GM18951 (cell line): ENCODE measurements at regions not wholly inside any gene's neighbourhood (a gene's known extent, or its start where the extent isn't known, plus 50 kb on each side); places are given as distances from the start of the nearest gene placed in this dataset.

Experiments
- POLR2A ChIP-seq: IDR thresholded peaks from 4 replicates; pipeline ENCODE4 v1.6.1; 2011; ENCODE audit warnings: mild to moderate bottlenecking; ENCODE audit not compliant: insufficient read length, insufficient read depth; ENCODE audit errors: extremely low read depth
- in situ Hi-C: fragments of 300-500 bp; cut with MboI; formaldehyde crosslinking; loops from one replicate; pipeline ENCODE4 v1.12.0; 2022; ENCODE audit warnings: low sequenced_read_pairs, mixed read lengths, inconsistent platforms; ENCODE audit not compliant: unreplicated experiment

- no peak for TF ChIP-seq POLR2A
These were observed 81.4 kb upstream of the DUSP22 start for GRCh38 chr6:210778-211374.

GRCh38 chr6:211871-212497, 80.3 kb upstream of the DUSP22 start:
- no peak for TF ChIP-seq POLR2A
- in situ Hi-C loops, result no loop called here

More at GRCh38 chr6:210778-211374, 81.4 kb upstream of the DUSP22 start:
- in situ Hi-C loops, result no loop called here

DNA sequence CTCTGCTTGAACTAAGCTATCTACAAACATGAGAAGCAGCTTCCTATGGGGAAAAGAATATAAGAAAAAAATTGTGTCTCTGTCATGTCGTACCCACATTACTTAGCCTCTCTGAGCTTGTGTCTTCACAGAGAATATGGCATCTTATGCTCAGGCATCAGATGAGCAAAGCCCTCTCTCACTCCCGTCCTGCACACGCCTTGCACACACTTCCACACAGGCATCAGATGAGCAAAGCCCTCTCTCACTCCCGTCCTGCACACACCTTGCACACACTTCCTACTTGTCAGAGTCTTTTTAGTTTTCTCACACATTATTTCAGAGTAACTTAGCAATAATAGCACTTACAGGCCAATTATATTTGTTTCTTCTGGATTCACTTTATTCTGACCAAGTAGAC, 79.0 kb upstream of the DUSP22 start:
- in situ Hi-C loops, result no loop called here
- no peak for TF ChIP-seq POLR2A

DNA sequence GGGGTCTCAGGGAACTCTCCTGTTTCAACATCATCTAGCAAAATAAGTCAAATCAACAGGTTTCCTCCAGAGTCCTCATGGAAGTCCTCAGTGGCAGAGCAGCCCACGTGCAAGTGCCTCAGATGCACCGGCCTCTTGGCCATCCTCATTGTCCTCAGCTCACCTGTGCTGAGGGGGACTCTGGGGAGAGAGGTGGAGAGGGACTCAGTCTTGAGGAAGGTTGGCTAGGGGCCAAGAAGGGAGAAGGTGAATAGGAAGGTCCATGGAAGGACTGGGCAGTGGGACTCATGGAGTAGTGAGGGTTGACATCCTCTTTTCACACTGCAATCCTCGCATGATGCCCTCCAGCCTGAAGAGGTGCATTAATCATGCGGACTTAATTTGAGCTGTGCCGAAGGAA, 77.9 kb upstream of the DUSP22 start:
- in situ Hi-C loops, result no loop called here
- no peak for TF ChIP-seq POLR2A

- no peak for TF ChIP-seq POLR2A
- in situ Hi-C loops, result no loop called here
These were observed 76.8 kb upstream of the DUSP22 start for GRCh38 chr6:215335-216034.

DNA sequence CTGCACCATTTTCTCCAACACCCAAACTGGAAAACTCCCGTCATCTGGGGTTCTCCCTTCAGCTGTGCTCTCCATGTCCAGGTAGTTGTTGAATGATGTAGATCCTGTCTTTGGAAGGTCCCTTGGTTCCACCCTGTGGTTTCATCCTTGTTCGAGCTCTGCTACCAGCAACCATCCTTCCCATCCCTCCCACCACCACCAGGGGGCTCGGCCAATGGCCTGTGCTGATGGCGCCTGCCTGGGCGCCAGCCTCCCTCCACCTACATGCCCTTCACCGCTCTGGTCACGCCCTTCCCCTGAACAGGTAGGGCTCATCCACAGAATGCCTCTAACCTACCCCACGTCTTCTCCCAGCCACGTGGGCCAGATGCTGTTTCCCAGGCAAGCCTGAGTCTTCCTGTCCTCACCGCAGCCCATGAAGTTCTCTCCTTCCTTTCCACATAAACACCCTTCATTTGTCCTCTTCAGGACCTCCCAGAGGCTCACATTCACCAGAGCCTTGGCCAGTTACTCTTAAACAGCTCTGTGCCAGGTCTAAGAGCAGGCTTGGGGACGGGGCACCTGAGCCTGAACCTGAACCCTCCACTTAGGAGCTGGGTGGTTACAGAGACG, 75.1 kb upstream of the DUSP22 start:
- in situ Hi-C loops, result no loop called here
- TF ChIP-seq POLR2A, result no peak

DNA sequence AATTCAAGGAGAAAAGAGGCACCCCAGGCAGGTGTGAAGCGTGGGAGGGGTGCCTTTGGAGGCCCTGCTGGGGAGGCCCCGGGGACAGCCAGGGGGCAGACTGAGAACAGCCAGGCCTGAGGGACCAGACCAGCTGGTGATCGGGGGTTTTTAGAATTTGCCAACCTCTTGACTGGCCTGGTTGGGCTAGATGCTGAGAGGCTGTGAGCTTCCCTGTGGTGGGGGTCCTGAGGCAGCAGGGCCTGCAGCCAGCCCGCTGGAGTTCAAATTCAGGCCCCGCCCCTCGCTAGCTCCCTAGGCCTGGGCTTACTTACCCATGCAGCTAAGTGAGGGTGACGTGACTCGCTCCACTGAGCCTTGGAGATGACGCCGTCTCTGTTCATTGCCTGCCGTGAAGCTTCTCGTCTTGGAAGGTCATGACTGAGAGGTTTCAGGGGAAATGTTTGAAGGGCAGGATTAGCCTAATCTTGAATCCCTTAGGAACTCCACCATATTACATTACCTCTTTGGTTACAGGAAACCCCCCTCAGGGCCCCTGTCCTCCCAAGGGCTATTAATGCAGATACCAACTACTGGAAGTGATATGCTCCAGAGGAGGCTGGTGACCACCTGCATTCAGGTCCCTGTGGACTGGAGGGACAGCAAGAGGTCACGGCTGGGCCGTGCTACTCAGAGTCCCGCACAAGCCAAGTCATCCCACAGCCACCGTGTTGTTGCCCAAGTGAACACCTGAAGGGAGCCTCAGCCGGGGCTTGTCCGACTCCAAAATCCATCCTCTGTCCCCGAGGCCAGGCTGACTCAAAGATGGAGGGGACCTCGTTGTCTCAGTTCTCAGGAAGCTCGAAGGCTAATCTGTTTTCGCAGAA, 73.9 kb upstream of the DUSP22 start:
- TF ChIP-seq POLR2A, result no peak
- in situ Hi-C loops, result no loop called here

DNA sequence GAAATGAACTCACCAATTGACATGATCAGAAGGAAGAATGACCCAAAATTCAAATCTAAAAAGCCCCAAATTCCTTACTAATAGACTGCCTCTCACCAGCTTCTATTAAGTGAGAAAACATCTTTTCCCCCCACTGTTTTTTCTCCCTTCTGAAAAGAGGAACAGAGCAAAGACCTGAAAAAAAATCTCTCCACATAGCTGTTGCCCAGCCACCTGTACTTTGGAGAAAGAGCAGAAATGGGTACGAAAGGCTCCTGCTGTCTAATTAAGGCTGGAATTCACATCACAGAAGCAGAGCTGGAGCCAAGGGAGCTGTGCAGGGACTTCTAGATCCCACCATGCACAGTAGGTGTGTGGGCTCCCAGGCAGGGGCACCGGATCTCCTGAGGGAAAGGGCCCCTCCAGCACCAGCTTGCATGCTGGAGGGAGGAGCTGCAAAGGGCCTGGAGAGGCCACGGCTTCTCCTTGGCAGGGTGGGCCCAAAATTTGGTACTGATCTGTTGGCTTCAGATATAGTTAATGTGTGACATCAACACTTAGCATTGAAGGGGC, 73.2 kb upstream of the DUSP22 start:
- in situ Hi-C loops, result no loop called here
- TF ChIP-seq POLR2A, result no peak

DNA sequence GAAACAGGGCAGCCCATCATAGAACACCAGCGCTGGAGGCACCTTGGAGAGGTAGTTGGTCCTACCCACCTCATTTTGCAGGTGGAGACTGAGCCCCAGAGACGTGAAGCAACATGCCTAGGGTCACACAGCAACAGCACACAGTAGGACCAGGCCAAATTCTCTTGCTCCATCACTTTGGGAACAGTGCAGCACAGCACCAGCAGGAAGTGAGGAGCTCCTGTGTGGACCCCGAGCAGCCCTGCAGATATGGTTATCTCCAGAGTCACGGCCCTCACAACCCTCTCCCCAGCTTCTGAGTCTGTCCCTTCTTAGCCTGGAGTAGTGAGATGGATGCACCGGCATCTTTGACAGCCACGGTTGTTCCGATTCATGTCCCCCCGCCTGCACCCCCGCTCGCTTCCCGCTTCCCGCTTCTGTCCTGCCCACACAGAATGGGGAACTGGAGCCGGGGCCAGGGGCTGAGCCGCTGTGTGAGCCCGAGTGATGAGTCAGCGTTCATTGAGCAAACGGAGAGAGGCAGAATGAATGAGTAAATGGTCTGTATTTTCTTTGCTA, 72.6 kb upstream of the DUSP22 start:
- no peak for TF ChIP-seq POLR2A
- in situ Hi-C loops, result loop anchor here (10.0 kb wide), 1 partner anchor 175 kb away; the partner anchor contains the start of gene IRF4

DNA sequence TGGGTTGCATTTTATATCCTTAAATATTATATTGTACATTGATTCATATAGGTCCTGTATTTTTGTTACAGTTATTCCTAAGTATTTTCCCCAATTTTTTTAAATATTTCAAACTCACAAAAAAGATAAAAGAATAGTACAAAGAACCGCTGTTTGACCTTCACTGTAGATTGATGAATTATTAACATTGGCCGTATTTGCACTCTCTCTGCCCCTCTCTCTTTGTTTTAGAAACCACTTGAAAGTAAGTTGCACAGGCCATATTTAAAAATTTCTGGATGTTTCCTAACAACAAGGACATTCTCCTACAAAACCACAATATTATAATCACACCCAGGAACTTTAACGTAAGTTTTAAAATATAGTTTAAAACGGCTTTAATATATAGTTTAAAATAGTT, 72.0 kb upstream of the DUSP22 start:
- in situ Hi-C loops, result loop anchor here (10.0 kb wide), 1 partner anchor 174 kb away; the partner anchor contains the start of gene IRF4
- no peak for TF ChIP-seq POLR2A

- TF ChIP-seq POLR2A, result peak; percentile 31
- in situ Hi-C loops, result loop anchor here (10.0 kb wide), 1 partner anchor 174 kb away; the partner anchor contains the start of gene IRF4
These were observed 71.4 kb upstream of the DUSP22 start for GRCh38 chr6:220721-221475.

DNA sequence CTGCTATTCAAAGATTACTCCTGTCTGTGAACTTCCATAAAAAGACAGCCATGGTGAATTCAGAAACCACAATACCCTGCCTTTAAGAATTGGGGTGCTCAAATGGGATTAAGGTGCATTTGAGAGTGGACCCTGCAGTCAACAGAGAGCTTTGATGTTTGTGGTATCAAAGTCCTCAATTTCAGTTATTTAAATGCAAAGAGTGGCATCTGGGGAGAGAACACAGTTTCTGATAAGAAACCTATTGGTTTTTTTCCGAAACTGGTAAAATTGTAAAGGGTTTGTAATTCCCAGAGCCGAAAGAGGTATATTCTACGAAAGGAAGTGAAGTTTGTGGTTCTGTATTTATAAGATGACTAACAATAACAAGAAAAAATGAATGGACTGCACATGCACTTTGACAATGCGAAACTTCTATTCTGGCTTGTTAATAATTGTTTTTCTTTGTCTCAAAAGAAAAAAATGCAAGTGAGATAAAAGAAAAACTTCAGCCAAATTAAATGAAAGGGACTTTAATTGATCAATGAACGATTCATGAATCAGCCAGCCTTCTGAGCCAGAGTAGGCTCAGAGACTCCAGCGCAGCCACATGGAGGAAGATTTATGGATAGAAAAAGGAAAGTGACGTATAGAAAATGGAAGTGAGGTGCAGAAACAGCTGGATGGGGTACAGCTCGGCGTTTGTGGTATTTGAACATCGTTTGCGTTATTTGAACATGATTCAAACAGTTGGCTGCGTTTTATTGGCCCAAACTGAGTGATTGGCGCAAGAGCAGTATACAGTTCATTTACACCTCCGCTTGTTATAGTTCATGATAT, 70.5 kb upstream of the DUSP22 start:
- in situ Hi-C loops, result loop anchor here (10.0 kb wide), 1 partner anchor 173 kb away; the partner anchor contains the start of gene IRF4
- TF ChIP-seq POLR2A, result peak; percentile 14
